PFSK-1 (cell line): ENCODE measurements at regions not wholly inside any gene's neighbourhood (a gene's known extent, or its start where the extent isn't known, plus 50 kb on each side); places are given as distances from the start of the nearest gene placed in this dataset.

Experiments
- FOXP2 ChIP-seq: optimal IDR thresholded peaks from 2 replicates; pipeline ENCODE3; 2011; ENCODE audit warnings: borderline replicate concordance, control low read depth, inconsistent platforms; ENCODE audit not compliant: insufficient read depth; ENCODE audit errors: extremely low read length, extremely low read depth
- POLR2AphosphoS5 ChIP-seq: IDR thresholded peaks from 2 replicates; pipeline ENCODE4 v1.6.1; 2012; ENCODE audit warnings: low read depth, mild to moderate bottlenecking, control low read depth, low read length, moderate library complexity
- SIN3A ChIP-seq: IDR thresholded peaks from 2 replicates; pipeline ENCODE4 v1.6.1; 2012; ENCODE audit warnings: mild to moderate bottlenecking, low read length, moderate library complexity, borderline replicate concordance; ENCODE audit not compliant: insufficient read depth
- TAF1 ChIP-seq: IDR thresholded peaks from 2 replicates; pipeline ENCODE4 v1.6.1; 2012; ENCODE audit warnings: low read length, control low read depth, borderline replicate concordance; ENCODE audit not compliant: insufficient read depth
- TF ChIP-seq, protein P1 (sequence below), 2 experiments: IDR thresholded peaks; 2 replicates each; pipeline versions ENCODE4 v1.6.1 to v1.8.0; 2011 to 2012; ENCODE audit warnings: low read depth in 2 of 2, low read length in 2 of 2, control low read depth in 1 of 2, inconsistent platforms in 1 of 2, mild to moderate bottlenecking in 1 of 2, moderate library complexity in 1 of 2; ENCODE audit not compliant: insufficient read depth in 1 of 2

GRCh38 chr3:88896026-88896425, 211.4 kb upstream of the EPHA3 start:
- TF ChIP-seq TAF1 (no peak), POLR2AphosphoS5 (no peak), FOXP2 (no peak), SIN3A (no peak)
- TF ChIP-seq, protein P1, sequence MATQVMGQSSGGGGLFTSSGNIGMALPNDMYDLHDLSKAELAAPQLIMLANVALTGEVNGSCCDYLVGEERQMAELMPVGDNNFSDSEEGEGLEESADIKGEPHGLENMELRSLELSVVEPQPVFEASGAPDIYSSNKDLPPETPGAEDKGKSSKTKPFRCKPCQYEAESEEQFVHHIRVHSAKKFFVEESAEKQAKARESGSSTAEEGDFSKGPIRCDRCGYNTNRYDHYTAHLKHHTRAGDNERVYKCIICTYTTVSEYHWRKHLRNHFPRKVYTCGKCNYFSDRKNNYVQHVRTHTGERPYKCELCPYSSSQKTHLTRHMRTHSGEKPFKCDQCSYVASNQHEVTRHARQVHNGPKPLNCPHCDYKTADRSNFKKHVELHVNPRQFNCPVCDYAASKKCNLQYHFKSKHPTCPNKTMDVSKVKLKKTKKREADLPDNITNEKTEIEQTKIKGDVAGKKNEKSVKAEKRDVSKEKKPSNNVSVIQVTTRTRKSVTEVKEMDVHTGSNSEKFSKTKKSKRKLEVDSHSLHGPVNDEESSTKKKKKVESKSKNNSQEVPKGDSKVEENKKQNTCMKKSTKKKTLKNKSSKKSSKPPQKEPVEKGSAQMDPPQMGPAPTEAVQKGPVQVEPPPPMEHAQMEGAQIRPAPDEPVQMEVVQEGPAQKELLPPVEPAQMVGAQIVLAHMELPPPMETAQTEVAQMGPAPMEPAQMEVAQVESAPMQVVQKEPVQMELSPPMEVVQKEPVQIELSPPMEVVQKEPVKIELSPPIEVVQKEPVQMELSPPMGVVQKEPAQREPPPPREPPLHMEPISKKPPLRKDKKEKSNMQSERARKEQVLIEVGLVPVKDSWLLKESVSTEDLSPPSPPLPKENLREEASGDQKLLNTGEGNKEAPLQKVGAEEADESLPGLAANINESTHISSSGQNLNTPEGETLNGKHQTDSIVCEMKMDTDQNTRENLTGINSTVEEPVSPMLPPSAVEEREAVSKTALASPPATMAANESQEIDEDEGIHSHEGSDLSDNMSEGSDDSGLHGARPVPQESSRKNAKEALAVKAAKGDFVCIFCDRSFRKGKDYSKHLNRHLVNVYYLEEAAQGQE (IDR thresholded peaks at IDR 0.05; ENCODE audit: insufficient read depth in 1 of 2, low read depth in 2 of 2, low read length in 2 of 2) = no peak

DNA sequence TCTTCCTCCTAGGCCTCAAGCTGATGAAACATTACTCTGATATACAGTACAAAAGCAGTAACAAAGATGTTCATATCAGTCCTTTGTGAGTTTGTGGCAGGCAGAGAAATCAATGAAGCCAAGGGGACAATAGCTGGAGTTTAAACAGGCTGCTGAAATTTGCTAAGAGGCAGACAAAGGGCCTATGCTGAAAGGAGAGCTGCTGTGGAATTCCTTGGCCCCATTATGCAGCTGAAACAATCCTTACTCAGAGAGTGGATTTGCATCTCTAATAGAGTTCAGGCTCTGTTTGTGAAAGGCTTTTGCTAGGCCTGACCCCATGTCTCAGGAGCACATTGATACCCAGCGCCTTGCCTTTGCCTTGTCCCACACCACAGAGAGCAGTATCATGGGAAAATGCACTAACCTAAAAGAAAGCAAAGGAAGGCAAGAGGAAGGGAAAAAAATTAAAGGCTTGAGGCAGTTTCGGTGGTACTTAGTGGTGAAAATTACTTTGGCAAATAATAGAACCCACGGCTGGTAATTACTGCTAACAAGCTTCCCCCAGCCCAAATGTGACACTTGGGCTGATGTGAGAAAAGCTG, 195.0 kb upstream of the EPHA3 start:
- TF ChIP-seq, protein P1 (IDR thresholded peaks at IDR 0.05; ENCODE audit: insufficient read depth in 1 of 2, low read depth in 2 of 2, low read length in 2 of 2) = no peak
- TF ChIP-seq POLR2AphosphoS5 = no peak
- no peak for TF ChIP-seq TAF1
- no peak for TF ChIP-seq FOXP2
- no peak for TF ChIP-seq SIN3A

GRCh38 chr3:88918841-88919240, 188.6 kb upstream of the EPHA3 start:
- TF ChIP-seq POLR2AphosphoS5 = no peak

- TF ChIP-seq, protein P1 (IDR thresholded peaks at IDR 0.05; ENCODE audit: insufficient read depth in 1 of 2, low read depth in 2 of 2, low read length in 2 of 2) = no peak
- TF ChIP-seq SIN3A (no peak), FOXP2 (no peak), POLR2AphosphoS5 (no peak), TAF1 (no peak)
Observed at GRCh38 chr3:88921986-88922385, 185.4 kb upstream of the EPHA3 start.

DNA sequence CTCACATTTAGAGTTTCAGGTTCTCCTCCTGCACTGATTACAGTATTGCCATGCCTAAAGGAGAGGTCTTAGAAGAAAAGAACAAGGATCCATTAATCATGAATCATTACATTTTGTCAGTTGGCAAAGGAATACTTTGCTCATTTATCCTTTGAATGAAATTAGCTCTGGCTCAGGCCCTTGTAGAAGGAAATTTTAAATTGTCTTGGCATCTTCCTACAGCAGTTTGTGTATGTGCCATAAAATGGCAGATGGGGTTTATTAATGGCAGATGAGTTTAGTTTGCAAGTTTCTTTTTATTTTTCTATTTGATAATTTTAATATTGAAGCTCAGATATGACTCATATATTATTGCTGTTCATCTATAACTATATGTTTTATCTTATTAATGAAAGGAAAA, 181.2 kb upstream of the EPHA3 start:
- TF ChIP-seq FOXP2 (no peak), TAF1 (no peak), SIN3A (no peak), POLR2AphosphoS5 (no peak)
- TF ChIP-seq, protein P1 (IDR thresholded peaks at IDR 0.05; ENCODE audit: insufficient read depth in 1 of 2, low read depth in 2 of 2, low read length in 2 of 2) = no peak
